H9 (cell line): ENCODE measurements at regions not wholly inside any gene's neighbourhood (a gene's known extent, or its start where the extent isn't known, plus 50 kb on each side); places are given as distances from the start of the nearest gene placed in this dataset.

Experiments
- DNase-seq: peaks from one replicate; pipeline ENCODE4 v3.0.0-alpha.2; 2017
- H2AFZ ChIP-seq: one replicate; pipeline ENCODE4 v1.6.1; 2013; ENCODE audit warnings: mild to moderate bottlenecking, low read length, control low read depth, moderate library complexity
- H2AK5ac ChIP-seq: 2 replicates; pipeline ENCODE4 v1.6.1; 2013; ENCODE audit warnings: low read length, control low read depth, mixed read lengths; ENCODE audit not compliant: insufficient read length
- H2BK120ac ChIP-seq: one replicate; pipeline ENCODE4 v1.6.1; 2013; ENCODE audit warnings: low read depth, mild to moderate bottlenecking, low read length, control low read depth, inconsistent platforms; ENCODE audit not compliant: poor library complexity, severe bottlenecking
- H2BK12ac ChIP-seq: 2 replicates; pipeline ENCODE4 v1.6.1; 2013; ENCODE audit warnings: low read length, control low read depth, mixed read lengths, low read depth; ENCODE audit not compliant: insufficient read length
- H2BK15ac ChIP-seq: 2 replicates; pipeline ENCODE4 v1.6.1; 2013; ENCODE audit warnings: low read depth, low read length, control low read depth
- H2BK20ac ChIP-seq: one replicate; pipeline ENCODE4 v1.6.1; 2013; ENCODE audit warnings: low read depth, mild to moderate bottlenecking, low read length, control low read depth, inconsistent platforms; ENCODE audit not compliant: poor library complexity, severe bottlenecking
- H2BK5ac ChIP-seq: 2 replicates; pipeline ENCODE4 v1.6.1; 2013; ENCODE audit warnings: low read length, control low read depth, mixed read lengths; ENCODE audit not compliant: insufficient read length
- H3K14ac ChIP-seq: 2 replicates; pipeline ENCODE4 v1.6.1; 2013; ENCODE audit warnings: low read length, control low read depth; ENCODE audit not compliant: insufficient read depth
- H3K18ac ChIP-seq: 2 replicates; pipeline ENCODE4 v1.6.1; 2013; ENCODE audit warnings: low read depth, mild to moderate bottlenecking, mixed read lengths, low read length, control low read depth; ENCODE audit not compliant: insufficient read length
- H3K23ac ChIP-seq: 2 replicates; pipeline ENCODE4 v1.6.1; 2013; ENCODE audit warnings: low read length, control low read depth, mixed read lengths, low read depth; ENCODE audit not compliant: insufficient read length
- H3K23me2 ChIP-seq: 2 replicates; pipeline ENCODE4 v1.6.1; 2013; ENCODE audit warnings: low read depth, mild to moderate bottlenecking, mixed read lengths, low read length, control low read depth; ENCODE audit not compliant: insufficient read length, poor library complexity, severe bottlenecking
- H3K27ac ChIP-seq: 2 replicates; pipeline ENCODE4 v1.5.1; 2013; ENCODE audit warnings: low read length, control low read depth, mixed read lengths, low read depth; ENCODE audit not compliant: insufficient read length
- H3K27me3 ChIP-seq: 2 replicates; pipeline ENCODE4 v1.6.1; 2013; ENCODE audit warnings: low read length, control low read depth, inconsistent platforms; ENCODE audit not compliant: insufficient read depth
- H3K4ac ChIP-seq: 2 replicates; pipeline ENCODE4 v1.6.1; 2013; ENCODE audit warnings: low read depth, mild to moderate bottlenecking, control low read depth, inconsistent platforms, low read length, moderate library complexity
- H3K4me1 ChIP-seq: 2 replicates; pipeline ENCODE4 v1.6.1; 2013; ENCODE audit warnings: low read length, control low read depth, inconsistent platforms; ENCODE audit not compliant: insufficient read depth
- H3K4me2 ChIP-seq: 2 replicates; pipeline ENCODE4 v1.6.1; 2013; ENCODE audit warnings: low read length, control low read depth, mixed read lengths; ENCODE audit not compliant: insufficient read length, insufficient read depth
- H3K56ac ChIP-seq: 2 replicates; pipeline ENCODE4 v1.6.1; 2013; ENCODE audit warnings: low read depth, mild to moderate bottlenecking, mixed read lengths, low read length, control low read depth; ENCODE audit not compliant: insufficient read length
- H3K79me1 ChIP-seq: 2 replicates; pipeline ENCODE4 v1.6.1; 2013; ENCODE audit warnings: low read depth, mild to moderate bottlenecking, moderate library complexity, low read length, control low read depth, inconsistent platforms; ENCODE audit not compliant: insufficient read depth, poor library complexity, severe bottlenecking
- H3K79me2 ChIP-seq: 2 replicates; pipeline ENCODE4 v1.6.1; 2013; ENCODE audit warnings: low read length, control low read depth, inconsistent platforms; ENCODE audit not compliant: insufficient read depth
- H3K9ac ChIP-seq: 2 replicates; pipeline ENCODE4 v1.6.1; 2013; ENCODE audit warnings: low read length, control low read depth, mixed read lengths; ENCODE audit not compliant: insufficient read length; ENCODE audit errors: extremely low read depth
- H3K9me3 ChIP-seq: one replicate; pipeline ENCODE4 v1.6.1; 2013; ENCODE audit warnings: low read depth, low read length, inconsistent platforms; ENCODE audit not compliant: control insufficient read depth
- H3T11ph ChIP-seq: one replicate; pipeline ENCODE4 v1.6.1; 2013; ENCODE audit warnings: mild to moderate bottlenecking, low read length, control low read depth, inconsistent platforms
- H4K20me1 ChIP-seq: one replicate; pipeline ENCODE4 v1.6.1; 2013; ENCODE audit not compliant: control insufficient read depth, insufficient read length, insufficient read depth
- H4K5ac ChIP-seq: 2 replicates; pipeline ENCODE4 v1.6.1; 2013; ENCODE audit warnings: low read depth, mild to moderate bottlenecking, mixed read lengths, low read length, control low read depth; ENCODE audit not compliant: insufficient read length
- H4K8ac ChIP-seq: replicated peaks from 2 replicates; pipeline ENCODE4 v1.6.1; 2013; ENCODE audit warnings: low read length, control low read depth, mixed read lengths, low read depth; ENCODE audit not compliant: insufficient read length
- H4K91ac ChIP-seq: 2 replicates; pipeline ENCODE4 v1.6.1; 2013; ENCODE audit warnings: low read depth, mild to moderate bottlenecking, moderate library complexity, mixed read lengths, low read length, control low read depth; ENCODE audit not compliant: insufficient read length
- H3K27ac Mint-ChIP-seq, 3 experiments: 2 replicates in 2 of 3; 3 replicates in 1 of 3; pipeline ENCODE4 v1.8.0; 2020 to 2021; ENCODE audit warnings: mixed read lengths in 3 of 3, mild to moderate bottlenecking in 1 of 3, moderate library complexity in 1 of 3
- H3K27me3 Mint-ChIP-seq: 2 replicates; pipeline ENCODE4 v1.8.0; 2021; ENCODE audit warnings: low read depth, mild to moderate bottlenecking, moderate library complexity, mixed read lengths
- H3K36me3 Mint-ChIP-seq, 3 experiments: 2 replicates in 2 of 3; 3 replicates in 1 of 3; pipeline ENCODE4 v1.8.0; 2020 to 2021; ENCODE audit warnings: low read depth in 3 of 3, mixed read lengths in 3 of 3; ENCODE audit not compliant: insufficient read depth in 1 of 3
- H3K4me1 Mint-ChIP-seq, 2 experiments: 2 replicates each; pipeline ENCODE4 v1.8.0; 2020; ENCODE audit warnings: mixed read lengths in 2 of 2
- H3K4me3 Mint-ChIP-seq, 2 experiments: 2 replicates in 1 of 2; 3 replicates in 1 of 2; pipeline ENCODE4 v1.8.0; 2020 to 2021; ENCODE audit warnings: mild to moderate bottlenecking in 2 of 2, mixed read lengths in 2 of 2, moderate library complexity in 1 of 2
- H3K9me3 Mint-ChIP-seq, 2 experiments: 2 replicates in 1 of 2; 3 replicates in 1 of 2; pipeline ENCODE4 v1.8.0; 2020; ENCODE audit warnings: mild to moderate bottlenecking in 2 of 2, mixed read lengths in 2 of 2, moderate library complexity in 1 of 2
- CTCF ChIP-seq: fragments of 200-600 bp; sonication (generic); conservative IDR thresholded peaks from 3 replicates; pipeline ENCODE4 v1.8.0; 2021; ENCODE audit warnings: antibody characterized with exemption, mild to moderate bottlenecking
- WGBS: extraction: QIAGEN DNeasy Blood & Tissue Kit; methylation state at CpG from one replicate; pipeline ENCODE4 v1.1.7; 2013; ENCODE audit warnings: missing lambda C conversion rate, low lambda C conversion rate, mixed read lengths; ENCODE audit not compliant: insufficient read length; ENCODE audit errors: extremely low coverage; 5-methylcytosine and 5-hydroxymethylcytosine counted together

- Histone ChIP-seq H3K4me2 (no peak overlapping the region), H3K14ac (no peak overlapping the region; the same call in 1 of the 2 replicates), H4K91ac (no peak overlapping the region), H4K8ac (no peak overlapping the region), H3K18ac (no peak overlapping the region), H3K27ac (no peak overlapping the region), H3K9me3 (no peaks in the 10 kb centered on the region), H3K56ac (no peak overlapping the region), H3K79me2 (no peaks in the 10 kb centered on the region), H3K9ac (no peak overlapping the region), H2AFZ (peak overlapping the region; percentile 34), H3K23ac (no peak overlapping the region), H3K79me1 (no peaks in the 10 kb centered on the region), H3K23me2 (no peaks in the 10 kb centered on the region), H4K20me1 (no peaks in the 10 kb centered on the region), H2AK5ac (no peak overlapping the region), H2BK5ac (no peak overlapping the region), H2BK15ac (no peak overlapping the region), H3K4ac (no peak overlapping the region), H2BK20ac (no peak overlapping the region), H2BK120ac (no peak overlapping the region), H3T11ph (no peak overlapping the region), H3K27me3 (no peaks in the 10 kb centered on the region), H4K5ac (no peak overlapping the region), H3K4me1 (peaks cover 3% of the 10 kb centered on the region; the same call in 1 of the 2 replicates), H2BK12ac (no peak overlapping the region)
- DNase-seq = no peak
- H3K4me3 Mint-ChIP-seq = no peak overlapping the region
- no peak for TF ChIP-seq CTCF
- no peaks in the 10 kb centered on the region for H3K36me3 Mint-ChIP-seq
- peaks cover 3 to 10% of the 10 kb centered on the region in 2 experiments for H3K4me1 Mint-ChIP-seq
- H3K9me3 Mint-ChIP-seq = no peaks in the 10 kb centered on the region
- H3K27me3 Mint-ChIP-seq = no peaks in the 10 kb centered on the region
- no CpG with 5 or more reads among the region's 5 CpGs for WGBS
- H3K27ac Mint-ChIP-seq = no peak overlapping the region
Measured at GRCh38 chr9:20001058-20001457, 212.2 kb upstream of the SLC24A2 start.
